ENCODE measurements at regions not wholly inside any gene's neighbourhood (a gene's known extent, or its start where the extent isn't known, plus 50 kb on each side); places are given as distances from the start of the nearest gene placed in this dataset.

DNA sequence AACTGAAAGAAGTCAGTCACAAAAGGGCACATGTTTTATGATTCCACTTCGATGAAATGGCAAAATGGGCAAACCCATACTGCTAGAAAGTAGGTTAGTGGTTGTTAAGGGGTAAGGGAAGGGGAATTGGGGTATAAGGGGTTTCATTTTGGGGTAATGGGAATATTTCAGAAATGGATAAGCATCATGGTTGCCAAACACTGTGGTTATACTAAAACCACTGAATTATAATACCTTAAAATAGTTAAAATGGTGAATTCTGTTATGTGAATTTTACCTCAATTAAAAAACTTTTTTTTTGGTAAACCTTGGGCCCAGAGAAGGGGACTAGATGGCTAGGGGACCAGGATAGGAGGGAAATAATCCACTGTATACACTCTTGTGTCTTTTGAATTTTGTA lies 52.3 kb upstream of the BHLHE40 start:
- POLR2A ChIA-PET: no interaction called here
- H3K27ac Mint-ChIP-seq: peak overlapping the region in 1 of 10 donors; percentile 56
- ATAC-seq: no peak
- H3K36me3 Mint-ChIP-seq: no peaks in the 10 kb centered on the region
- peaks cover 0 to 12% (median 9%) of the 10 kb centered on the region in 4 donors for H3K4me1 Mint-ChIP-seq
- no peaks in the 10 kb centered on the region for H3K27me3 Mint-ChIP-seq
- no peaks in the 10 kb centered on the region for H3K9me3 Mint-ChIP-seq
- no peak for DNase-seq
- no peak overlapping the region for H3K4me3 Mint-ChIP-seq

DNA sequence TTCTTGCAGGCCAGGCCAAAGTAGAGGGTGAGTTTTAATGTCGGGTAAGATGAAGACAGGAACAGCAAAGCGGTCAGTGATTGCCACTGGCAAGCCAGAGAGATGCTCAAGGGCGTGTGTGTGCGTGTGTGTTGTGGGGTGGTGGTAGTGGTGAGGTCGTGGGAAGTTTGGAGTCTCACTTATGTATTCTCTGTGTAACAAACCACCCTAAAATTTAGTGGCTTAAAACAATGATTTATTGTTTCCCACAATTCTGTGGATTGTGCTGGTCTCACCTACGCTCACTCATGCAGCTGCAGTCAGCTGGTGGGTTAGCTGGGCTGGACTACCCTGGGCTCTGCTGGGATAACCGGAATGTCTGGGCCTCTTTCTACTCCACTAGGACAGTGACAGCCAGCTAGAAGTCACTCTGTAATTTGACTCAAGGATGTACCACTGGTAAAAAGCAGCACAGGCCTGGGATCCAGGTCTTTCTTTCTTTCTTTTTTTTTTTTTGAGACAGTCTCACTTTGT lies 50.9 kb upstream of the BHLHE40 start:
- H3K36me3 Mint-ChIP-seq: no peaks in the 10 kb centered on the region
- peak overlapping the region in 7 of 10 donors; percentile 2 to 69 (median 14) for H3K27ac Mint-ChIP-seq
- POLR2A ChIA-PET: no interaction called here
- DNase-seq: no peak
- no peaks in the 10 kb centered on the region for H3K27me3 Mint-ChIP-seq
- no peak for ATAC-seq
- H3K4me3 Mint-ChIP-seq: no peak overlapping the region
- peaks cover 0 to 12% (median 9%) of the 10 kb centered on the region in 4 donors for H3K4me1 Mint-ChIP-seq
- no peaks in the 10 kb centered on the region for H3K9me3 Mint-ChIP-seq
